Right lobe of liver (tissue), 4 donors: ENCODE measurements at regions not wholly inside any gene's neighbourhood (a gene's known extent, or its start where the extent isn't known, plus 50 kb on each side); places are given as distances from the start of the nearest gene placed in this dataset.

ENCODE experiments used
- POLR2A ChIP-seq: fragments of 450-650 bp; IDR thresholded peaks from one replicate; pipeline ENCODE4 v1.6.1; 2017; ENCODE audit warnings: antibody characterized with exemption, mild to moderate bottlenecking
- TF ChIP-seq, protein P1 (sequence below), 4 donors: fragments of 200-600 bp in 3 of 4; fragments of 450-650 bp in 1 of 4; IDR thresholded peaks; one replicate each; pipeline versions ENCODE4 v1.5.1 to v1.8.0; 2016 to 2022; ENCODE audit warnings: antibody characterized with exemption in 4 of 4, mild to moderate bottlenecking in 2 of 4
- donor health status: DM: no; HTN: no; CAD: no.
- donor health status: DM: no; HTN: no; CAD: no.
- donor health status: DM: no; HTN: yes; CAD: no.

DNA sequence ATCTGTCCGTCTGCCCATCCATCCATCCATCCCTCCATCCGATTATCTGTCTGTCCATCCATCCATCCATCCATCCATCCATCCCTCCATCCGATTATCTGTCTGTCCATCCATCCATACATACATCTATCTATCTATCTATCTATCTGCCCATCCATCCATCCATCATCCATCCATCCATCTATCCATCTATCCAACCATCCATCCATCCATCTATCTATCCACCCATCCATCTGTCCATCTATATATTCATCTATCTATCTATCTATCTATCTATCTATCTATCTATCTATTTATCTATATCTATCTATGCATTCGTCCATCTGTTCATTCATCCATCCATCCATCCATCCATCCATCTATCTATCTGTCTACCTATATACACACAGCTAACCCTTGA, 471.1 kb upstream of the ZNF507 start:
- TF ChIP-seq, protein P1, sequence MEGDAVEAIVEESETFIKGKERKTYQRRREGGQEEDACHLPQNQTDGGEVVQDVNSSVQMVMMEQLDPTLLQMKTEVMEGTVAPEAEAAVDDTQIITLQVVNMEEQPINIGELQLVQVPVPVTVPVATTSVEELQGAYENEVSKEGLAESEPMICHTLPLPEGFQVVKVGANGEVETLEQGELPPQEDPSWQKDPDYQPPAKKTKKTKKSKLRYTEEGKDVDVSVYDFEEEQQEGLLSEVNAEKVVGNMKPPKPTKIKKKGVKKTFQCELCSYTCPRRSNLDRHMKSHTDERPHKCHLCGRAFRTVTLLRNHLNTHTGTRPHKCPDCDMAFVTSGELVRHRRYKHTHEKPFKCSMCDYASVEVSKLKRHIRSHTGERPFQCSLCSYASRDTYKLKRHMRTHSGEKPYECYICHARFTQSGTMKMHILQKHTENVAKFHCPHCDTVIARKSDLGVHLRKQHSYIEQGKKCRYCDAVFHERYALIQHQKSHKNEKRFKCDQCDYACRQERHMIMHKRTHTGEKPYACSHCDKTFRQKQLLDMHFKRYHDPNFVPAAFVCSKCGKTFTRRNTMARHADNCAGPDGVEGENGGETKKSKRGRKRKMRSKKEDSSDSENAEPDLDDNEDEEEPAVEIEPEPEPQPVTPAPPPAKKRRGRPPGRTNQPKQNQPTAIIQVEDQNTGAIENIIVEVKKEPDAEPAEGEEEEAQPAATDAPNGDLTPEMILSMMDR (IDR thresholded peaks at IDR 0.05), result no peak
- TF ChIP-seq POLR2A, result no peak
